ENCODE measurements at regions not wholly inside any gene's neighbourhood (a gene's known extent, or its start where the extent isn't known, plus 50 kb on each side); places are given as distances from the start of the nearest gene placed in this dataset.
"Not testable (repeated sequence)": the region's sequence is repeated elsewhere in the genome, so short reads cannot be mapped to it uniquely, and the experiment has no call there.

DNA sequence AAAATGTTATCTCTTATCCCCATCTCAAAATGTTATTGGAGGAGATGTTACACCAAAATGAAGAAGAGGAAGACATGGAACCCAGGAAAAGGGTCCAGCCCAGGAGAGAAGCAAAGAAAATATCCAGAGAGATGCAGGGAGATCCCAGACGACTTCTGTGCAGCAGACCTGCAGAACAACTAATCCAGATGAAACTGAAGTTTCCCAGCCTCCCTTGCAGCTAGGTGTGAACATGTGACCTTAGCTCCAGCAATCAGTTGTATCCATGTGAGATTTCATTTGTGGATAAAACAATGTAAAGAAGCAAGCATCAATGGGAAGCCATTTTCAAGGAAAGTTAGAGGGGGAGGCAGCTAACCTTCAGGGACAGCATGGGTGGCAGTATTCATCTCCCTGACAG, 55.8 kb upstream of the NANOS1 start:
- CTCF ChIA-PET: no interaction called here
- DNase-seq (ENCODE audit: low read depth, low spot score): no peak
- H3K4me3 ChIP-seq (ENCODE audit: low read depth, low read length): no peak overlapping the region
- POLR2A ChIA-PET: no interaction called here
- TF ChIP-seq, protein P1, sequence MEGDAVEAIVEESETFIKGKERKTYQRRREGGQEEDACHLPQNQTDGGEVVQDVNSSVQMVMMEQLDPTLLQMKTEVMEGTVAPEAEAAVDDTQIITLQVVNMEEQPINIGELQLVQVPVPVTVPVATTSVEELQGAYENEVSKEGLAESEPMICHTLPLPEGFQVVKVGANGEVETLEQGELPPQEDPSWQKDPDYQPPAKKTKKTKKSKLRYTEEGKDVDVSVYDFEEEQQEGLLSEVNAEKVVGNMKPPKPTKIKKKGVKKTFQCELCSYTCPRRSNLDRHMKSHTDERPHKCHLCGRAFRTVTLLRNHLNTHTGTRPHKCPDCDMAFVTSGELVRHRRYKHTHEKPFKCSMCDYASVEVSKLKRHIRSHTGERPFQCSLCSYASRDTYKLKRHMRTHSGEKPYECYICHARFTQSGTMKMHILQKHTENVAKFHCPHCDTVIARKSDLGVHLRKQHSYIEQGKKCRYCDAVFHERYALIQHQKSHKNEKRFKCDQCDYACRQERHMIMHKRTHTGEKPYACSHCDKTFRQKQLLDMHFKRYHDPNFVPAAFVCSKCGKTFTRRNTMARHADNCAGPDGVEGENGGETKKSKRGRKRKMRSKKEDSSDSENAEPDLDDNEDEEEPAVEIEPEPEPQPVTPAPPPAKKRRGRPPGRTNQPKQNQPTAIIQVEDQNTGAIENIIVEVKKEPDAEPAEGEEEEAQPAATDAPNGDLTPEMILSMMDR (IDR thresholded peaks at IDR 0.05; ENCODE audit: insufficient read depth, low read length, missing control alignments): no peak

DNA sequence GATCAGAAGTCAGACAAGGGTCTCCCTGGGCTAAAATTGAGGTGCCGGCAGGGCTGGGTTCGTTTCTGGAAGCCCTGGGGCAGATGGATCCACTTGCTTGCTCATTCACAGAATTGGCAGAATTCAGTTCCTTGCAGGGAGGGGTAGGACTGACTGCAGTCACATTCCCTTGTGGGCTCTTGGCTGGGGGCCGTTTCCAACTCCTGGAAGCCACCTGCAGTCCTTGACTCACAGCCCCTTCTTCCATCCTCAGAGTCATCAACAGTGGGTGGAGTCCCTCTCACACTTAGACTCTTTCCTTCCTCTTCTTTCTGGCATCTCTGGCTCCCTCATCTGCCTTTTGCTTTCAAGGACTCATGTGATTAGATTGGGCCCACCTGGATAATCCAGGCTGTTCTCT, 54.6 kb upstream of the NANOS1 start:
- POLR2A ChIA-PET: no interaction called here
- CTCF ChIA-PET: no interaction called here
- no peak overlapping the region for H3K4me3 ChIP-seq (ENCODE audit: low read depth, low read length)
- no peak for DNase-seq (ENCODE audit: low read depth, low spot score)
- TF ChIP-seq, protein P1 (IDR thresholded peaks at IDR 0.05; ENCODE audit: insufficient read depth, low read length, missing control alignments): no peak

- CTCF ChIA-PET: not testable (repeated sequence)
These were observed 53.3 kb upstream of the NANOS1 start for GRCh38 chr10:118976219-118976618.

DNA sequence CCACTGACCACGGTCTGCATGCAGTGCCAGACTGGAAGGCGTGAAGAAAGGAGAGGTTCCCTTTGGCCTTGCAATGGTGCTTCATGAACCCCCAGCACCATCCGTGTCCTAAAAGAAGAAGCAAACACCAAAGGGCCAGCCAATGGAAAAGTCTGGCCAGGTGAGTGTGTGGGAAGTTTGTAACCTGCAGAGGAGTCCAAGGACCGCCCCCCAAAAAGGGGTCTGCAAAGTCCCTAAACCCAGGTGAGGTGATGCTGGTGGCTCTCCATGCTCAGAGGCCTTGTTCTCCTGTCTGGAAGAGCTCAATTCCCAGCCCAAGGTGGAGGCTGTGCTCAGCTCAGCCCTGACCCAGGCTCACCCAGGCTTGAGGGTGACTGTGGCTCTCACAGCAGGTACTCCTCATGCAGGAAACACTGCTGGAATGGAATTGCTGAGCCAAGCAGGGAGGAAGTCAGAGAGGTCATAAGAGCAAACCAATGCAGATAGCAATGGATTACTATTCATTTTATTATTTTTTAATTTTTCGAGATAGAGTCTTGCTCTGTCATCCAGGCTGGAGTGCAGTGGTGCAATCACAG, 52.4 kb upstream of the NANOS1 start:
- H3K4me3 ChIP-seq (ENCODE audit: low read depth, low read length): no peak overlapping the region
- POLR2A ChIA-PET: no interaction called here
- DNase-seq (ENCODE audit: low read depth, low spot score): no peak
- CTCF ChIA-PET: no interaction called here
- TF ChIP-seq, protein P1 (IDR thresholded peaks at IDR 0.05; ENCODE audit: insufficient read depth, low read length, missing control alignments): no peak

More at GRCh38 chr10:118976219-118976618, 53.3 kb upstream of the NANOS1 start:
- DNase-seq (ENCODE audit: low read depth, low spot score); POLR2A ChIA-PET; H3K4me3 ChIP-seq (ENCODE audit: low read depth, low read length): not testable (repeated sequence)

DNA sequence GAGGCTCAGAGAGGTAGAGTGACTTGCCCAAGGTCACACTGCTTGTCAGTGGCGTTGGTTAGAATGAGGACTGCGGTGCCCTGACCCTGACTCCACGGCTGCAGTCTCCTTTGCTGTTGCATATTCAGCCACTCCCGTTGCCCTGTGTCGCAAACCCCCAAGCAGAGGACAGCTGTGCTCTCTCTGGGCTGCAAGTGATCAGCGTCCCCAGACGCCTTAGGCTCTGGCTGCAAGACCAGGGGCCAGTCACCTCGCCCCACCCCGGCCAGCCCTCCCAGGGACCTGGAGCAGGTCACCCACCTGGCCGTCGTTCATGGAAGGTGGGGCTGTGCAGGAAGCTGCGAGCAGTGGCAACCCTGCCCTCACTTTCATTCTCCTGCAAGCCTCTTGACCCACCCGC, 51.7 kb upstream of the NANOS1 start:
- no peak for DNase-seq (ENCODE audit: low read depth, low spot score)
- CTCF ChIA-PET: no interaction called here
- TF ChIP-seq, protein P1 (IDR thresholded peaks at IDR 0.05; ENCODE audit: insufficient read depth, low read length, missing control alignments): no peak
- no peak overlapping the region for H3K4me3 ChIP-seq (ENCODE audit: low read depth, low read length)
- POLR2A ChIA-PET: no interaction called here

DNA sequence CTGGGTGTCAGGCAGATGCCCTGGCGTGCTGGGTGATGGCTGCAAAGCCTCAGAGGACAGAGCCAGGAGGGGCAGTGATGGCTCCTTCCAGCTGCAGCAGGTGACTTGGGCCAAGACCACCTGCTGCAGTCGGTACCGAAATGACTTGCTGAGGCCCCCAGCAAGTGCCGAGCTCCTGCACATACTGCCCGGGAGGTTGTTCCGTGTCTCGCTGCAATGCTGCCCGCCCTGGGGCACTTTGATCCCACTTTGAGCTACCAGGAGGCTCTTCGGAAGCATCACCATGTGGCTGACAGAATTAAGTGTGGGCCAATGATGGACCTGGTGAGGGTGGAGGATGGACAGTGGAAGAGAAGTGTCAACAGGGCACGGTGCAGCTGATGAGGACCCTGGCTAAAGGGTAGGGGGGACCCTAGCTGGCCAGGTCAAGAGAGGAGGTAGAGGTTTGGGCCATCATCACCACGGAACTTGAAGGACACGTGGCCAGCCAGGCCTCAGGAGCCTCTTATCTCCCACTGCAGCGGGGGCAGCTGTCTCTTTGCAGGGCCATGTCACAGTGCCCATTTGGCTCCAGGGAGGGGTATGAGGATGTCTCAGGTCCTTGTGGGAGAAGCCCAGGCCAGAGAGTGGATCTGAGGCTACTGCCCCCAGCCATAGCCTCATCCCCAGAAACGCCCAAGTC, 51.1 kb upstream of the NANOS1 start:
- POLR2A ChIA-PET: no interaction called here
- no peak for DNase-seq (ENCODE audit: low read depth, low spot score)
- no peak overlapping the region for H3K4me3 ChIP-seq (ENCODE audit: low read depth, low read length)
- CTCF ChIA-PET: no interaction called here
- TF ChIP-seq, protein P1 (IDR thresholded peaks at IDR 0.05; ENCODE audit: insufficient read depth, low read length, missing control alignments): no peak

GRCh38 chr10:118978998-118979350, 50.5 kb upstream of the NANOS1 start:
- no peak overlapping the region for H3K4me3 ChIP-seq (ENCODE audit: low read depth, low read length)
- TF ChIP-seq, protein P1 (IDR thresholded peaks at IDR 0.05; ENCODE audit: insufficient read depth, low read length, missing control alignments): no peak
- CTCF ChIA-PET: no interaction called here
- POLR2A ChIA-PET: no interaction called here
- DNase-seq (ENCODE audit: low read depth, low spot score): no peak

All from AG04449 (cell line).